WTC11 (cell line): ENCODE measurements at regions not wholly inside any gene's neighbourhood (a gene's known extent, or its start where the extent isn't known, plus 50 kb on each side); places are given as distances from the start of the nearest gene placed in this dataset.

Experiments used
- ATAC-seq: fragments of 200-7000 bp; cut with Tn5 transposase; 2 replicates; pipeline ENCODE4 v1.10.0; 2021; ENCODE audit warnings: mild to moderate bottlenecking, moderate library complexity
- CTCF ChIA-PET: fragments of 300-600 bp; sonication (Branson Sonifier 250); formaldehyde crosslinking; loops from one replicate; lab custom pipeline; 2021; ENCODE audit warnings: antibody characterized with exemption; lab: Charles Lee
- POLR2A ChIA-PET: fragments of 350-600 bp; sonication (Branson Sonifier 250); formaldehyde crosslinking; loops from one replicate; lab custom pipeline; 2021; ENCODE audit warnings: antibody characterized with exemption; lab: Charles Lee
- DNase-seq: peaks from one replicate; pipeline ENCODE4 v3.0.0; 2021; ENCODE audit warnings: low spot score
- H3K27ac Mint-ChIP-seq: 2 replicates; pipeline ENCODE4 v1.8.0; 2021; ENCODE audit warnings: mixed read lengths
- H3K27me3 Mint-ChIP-seq: 2 replicates; pipeline ENCODE4 v1.8.0; 2021; ENCODE audit warnings: low read depth, mild to moderate bottlenecking, moderate library complexity, mixed read lengths
- H3K36me3 Mint-ChIP-seq: 2 replicates; pipeline ENCODE4 v1.8.0; 2021; ENCODE audit warnings: mixed read lengths
- H3K4me1 Mint-ChIP-seq: 2 replicates; pipeline ENCODE4 v1.8.0; 2022; ENCODE audit warnings: mixed read lengths
- H3K4me3 Mint-ChIP-seq: 2 replicates; pipeline ENCODE4 v1.8.0; 2021; ENCODE audit warnings: mild to moderate bottlenecking, moderate library complexity, mixed read lengths
- H3K9me3 Mint-ChIP-seq: 2 replicates; pipeline ENCODE4 v1.8.0; 2021; ENCODE audit warnings: mixed read lengths
- AR ChIP-seq: fragments of 250-450 bp; sonication (Bioruptor Pico); IDR thresholded peaks from 2 replicates; pipeline ENCODE4 v1.9.0; 2021; ENCODE audit warnings: mild to moderate bottlenecking
- ATF1 ChIP-seq: sonication (generic); formaldehyde crosslinking; IDR thresholded peaks from 2 replicates; pipeline ENCODE4 v1.8.1; 2023; ENCODE audit warnings: mild to moderate bottlenecking, moderate library complexity, missing genetic modification reagents
- ATF2 ChIP-seq: sonication (generic); formaldehyde crosslinking; IDR thresholded peaks from 2 replicates; pipeline ENCODE4 v1.8.1; 2022; ENCODE audit warnings: low read depth, missing genetic modification reagents, borderline replicate concordance
- ATF6 ChIP-seq: sonication (generic); formaldehyde crosslinking; IDR thresholded peaks from 2 replicates; pipeline ENCODE4 v1.8.1; 2023; ENCODE audit warnings: mild to moderate bottlenecking, missing genetic modification reagents
- CBFB ChIP-seq: sonication (generic); formaldehyde crosslinking; IDR thresholded peaks from 2 replicates; pipeline ENCODE4 v1.8.1; 2022; ENCODE audit warnings: mild to moderate bottlenecking, low read depth, missing genetic modification reagents
- CDX4 ChIP-seq: fragments of 250-450 bp; sonication (Bioruptor Pico); IDR thresholded peaks from 2 replicates; pipeline ENCODE4 v1.9.0; 2021; ENCODE audit warnings: moderate library complexity, mild to moderate bottlenecking, inconsistent platforms, borderline replicate concordance
- CREM ChIP-seq: sonication (generic); formaldehyde crosslinking; IDR thresholded peaks from 2 replicates; pipeline ENCODE4 v1.8.1; 2022; ENCODE audit warnings: mild to moderate bottlenecking, missing genetic modification reagents, moderate library complexity
- ERG ChIP-seq: fragments of 250-450 bp; sonication (Bioruptor Pico); IDR thresholded peaks from 2 replicates; pipeline ENCODE4 v1.8.0; 2021; ENCODE audit warnings: mild to moderate bottlenecking
- HMGXB4 ChIP-seq: sonication (generic); formaldehyde crosslinking; IDR thresholded peaks from 2 replicates; pipeline ENCODE4 v1.8.1; 2023; ENCODE audit warnings: mild to moderate bottlenecking, moderate library complexity, missing genetic modification reagents
- NR3C1 ChIP-seq: sonication (generic); formaldehyde crosslinking; conservative IDR thresholded peaks from 2 replicates; pipeline ENCODE4 v1.8.1; 2023; ENCODE audit warnings: low read depth, mild to moderate bottlenecking, missing genetic modification reagents
- OVOL2 ChIP-seq: fragments of 250-450 bp; sonication (Bioruptor Pico); IDR thresholded peaks from 2 replicates; pipeline ENCODE4 v1.9.0; 2021; ENCODE audit warnings: mild to moderate bottlenecking, borderline replicate concordance
- RORB ChIP-seq: fragments of 250-450 bp; sonication (Bioruptor Pico); IDR thresholded peaks from 2 replicates; pipeline ENCODE4 v1.9.0; 2021; ENCODE audit warnings: mild to moderate bottlenecking
- ZNF121 ChIP-seq: sonication (generic); formaldehyde crosslinking; IDR thresholded peaks from 2 replicates; pipeline ENCODE4 v1.8.0; 2023; ENCODE audit warnings: missing genetic modification reagents

GRCh38 chr11:123373754-123374621 lies 56.1 kb upstream of the GRAMD1B start:
- no peaks in the 10 kb centered on the region for H3K36me3 Mint-ChIP-seq
- ATAC-seq = no peak
- no peak for DNase-seq
- ChIA-PET POLR2A (no interaction called here), CTCF (interaction anchor here (1.2 to 1.4 kb wide), 2 partner anchors 33 to 113 kb away, joined by 3 to 5 read pairs; no protein-coding TSS in a partner anchor)
- H3K27me3 Mint-ChIP-seq = peaks cover 4% of the 10 kb centered on the region
- H3K9me3 Mint-ChIP-seq = no peaks in the 10 kb centered on the region
- H3K27ac Mint-ChIP-seq = no peak overlapping the region
- peaks cover 42% of the 10 kb centered on the region for H3K4me1 Mint-ChIP-seq
- no peak overlapping the region for H3K4me3 Mint-ChIP-seq
- TF ChIP-seq CREM = no peak
- no peak for TF ChIP-seq RORB (CRISPR knock-in tag)
- TF ChIP-seq ZNF121 (CRISPR knock-in tag) = no peak
- no peak for TF ChIP-seq OVOL2
- no peak for TF ChIP-seq ATF6 (CRISPR knock-in tag)
- no peak for TF ChIP-seq ATF1 (CRISPR knock-in tag)
- no peak for TF ChIP-seq CDX4 (CRISPR knock-in tag)
- no peak for TF ChIP-seq CBFB (CRISPR knock-in tag)
- TF ChIP-seq AR (CRISPR knock-in tag) = no peak
- TF ChIP-seq ATF2 (CRISPR knock-in tag) = no peak
- no peak for TF ChIP-seq NR3C1 (CRISPR knock-in tag)
- no peak for TF ChIP-seq ERG (CRISPR knock-in tag)
- TF ChIP-seq HMGXB4 = no peak
